ENCODE measurements at regions not wholly inside any gene's neighbourhood (a gene's known extent, or its start where the extent isn't known, plus 50 kb on each side); places are given as distances from the start of the nearest gene placed in this dataset.
"Not testable (repeated sequence)": the region's sequence is repeated elsewhere in the genome, so short reads cannot be mapped to it uniquely, and the experiment has no call there.

GRCh38 chr12:85626784-85627171, 209.4 kb downstream of the RASSF9 start:
- DNase-seq (ENCODE audit: low spot score) (no peak), FAIRE-seq (no peak)

- DNase-seq (ENCODE audit: low spot score) (no peak), FAIRE-seq (no peak)
Measured at GRCh38 chr12:85627584-85627983, 208.6 kb downstream of the RASSF9 start.

GRCh38 chr12:85628562-85628961, 207.6 kb downstream of the RASSF9 start:
- not testable (repeated sequence) for DNase-seq (ENCODE audit: low spot score); FAIRE-seq

- DNase-seq (ENCODE audit: low spot score) (no peak), FAIRE-seq (no peak)
Measured at GRCh38 chr12:85630851-85631250, 205.4 kb downstream of the RASSF9 start.

GRCh38 chr12:85632390-85632789, 203.8 kb downstream of the RASSF9 start:
- FAIRE-seq (no peak), DNase-seq (ENCODE audit: low spot score) (no peak)

GRCh38 chr12:85633491-85633890, 202.7 kb downstream of the RASSF9 start:
- FAIRE-seq = no peak
- DNase-seq (ENCODE audit: low spot score) = no peak

GRCh38 chr12:85639834-85640233, 196.4 kb downstream of the RASSF9 start:
- FAIRE-seq = no peak
- no peak for DNase-seq (ENCODE audit: low spot score)

- DNase-seq (ENCODE audit: low spot score) (no peak), FAIRE-seq (no peak)
Measured at GRCh38 chr12:85641796-85642195, 194.4 kb downstream of the RASSF9 start.

- FAIRE-seq = no peak
- no peak for DNase-seq (ENCODE audit: low spot score)
Measured at GRCh38 chr12:85642288-85642687, 193.9 kb downstream of the RASSF9 start.

- DNase-seq (ENCODE audit: low spot score) = no peak
- no peak for FAIRE-seq
Measured at GRCh38 chr12:85642808-85643207, 193.4 kb downstream of the RASSF9 start.

GRCh38 chr12:85644508-85644907, 191.7 kb downstream of the RASSF9 start:
- DNase-seq (ENCODE audit: low spot score) = no peak
- no peak for FAIRE-seq

GRCh38 chr12:85653731-85654455, 182.3 kb downstream of the RASSF9 start:
- FAIRE-seq = no peak
- DNase-seq (ENCODE audit: low spot score) = no peak

GRCh38 chr12:85654456-85654840, 181.8 kb downstream of the RASSF9 start:
- FAIRE-seq = no peak
- no peak for DNase-seq (ENCODE audit: low spot score)

- DNase-seq (ENCODE audit: low spot score) (no peak), FAIRE-seq (no peak)
Measured at GRCh38 chr12:85656561-85656960, 179.6 kb downstream of the RASSF9 start.

GRCh38 chr12:85657251-85657650, 179.0 kb downstream of the RASSF9 start:
- FAIRE-seq = no peak
- DNase-seq (ENCODE audit: low spot score) = no peak

- FAIRE-seq = no peak
- no peak for DNase-seq (ENCODE audit: low spot score)
Measured at GRCh38 chr12:85657836-85658630, 178.2 kb downstream of the RASSF9 start.

GRCh38 chr12:85659754-85660530, 176.3 kb downstream of the RASSF9 start:
- no peak for DNase-seq (ENCODE audit: low spot score)
- no peak for FAIRE-seq

GRCh38 chr12:85661461-85662206, 174.6 kb downstream of the RASSF9 start:
- FAIRE-seq (no peak), DNase-seq (ENCODE audit: low spot score) (no peak)

- FAIRE-seq = no peak
- no peak for DNase-seq (ENCODE audit: low spot score)
Measured at GRCh38 chr12:85662207-85662602, 174.0 kb downstream of the RASSF9 start.

- FAIRE-seq (no peak), DNase-seq (ENCODE audit: low spot score) (no peak)
Measured at GRCh38 chr12:85663631-85664030, 172.6 kb downstream of the RASSF9 start.

GRCh38 chr12:85664429-85664828, 171.8 kb downstream of the RASSF9 start:
- no peak for DNase-seq (ENCODE audit: low spot score)
- FAIRE-seq = no peak
